GM19372 (cell line): ENCODE measurements at regions not wholly inside any gene's neighbourhood (a gene's known extent, or its start where the extent isn't known, plus 50 kb on each side); places are given as distances from the start of the nearest gene placed in this dataset.

Source experiments
- ATAC-seq: cut with Tn5 transposase; IDR thresholded peaks from one replicate; pipeline ENCODE4 v1.9.1; 2021; ENCODE audit warnings: mild to moderate bottlenecking, low read depth, moderate library complexity; ENCODE audit not compliant: unreplicated experiment

DNA sequence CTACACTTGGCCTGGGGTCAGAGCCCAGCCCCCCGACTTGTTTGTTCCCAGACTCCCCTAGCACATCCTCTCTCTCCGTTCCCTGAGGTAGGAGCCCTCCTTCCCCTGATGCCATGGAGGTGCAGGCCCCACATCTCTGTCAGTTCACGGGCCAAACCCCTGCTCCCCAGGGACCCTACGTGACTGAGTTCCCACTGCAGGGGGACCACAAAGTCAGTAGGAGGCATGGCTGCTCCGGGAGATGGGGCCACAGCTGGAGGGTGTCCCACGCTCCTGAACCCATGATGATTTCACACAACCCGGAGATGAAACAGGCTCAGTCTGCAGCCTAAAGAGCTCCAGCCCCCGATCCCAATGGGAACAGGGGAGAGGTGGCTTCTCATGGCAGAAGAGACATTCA is 272.2 kb downstream of the NPHP4 start:
- ATAC-seq: no peak

DNA sequence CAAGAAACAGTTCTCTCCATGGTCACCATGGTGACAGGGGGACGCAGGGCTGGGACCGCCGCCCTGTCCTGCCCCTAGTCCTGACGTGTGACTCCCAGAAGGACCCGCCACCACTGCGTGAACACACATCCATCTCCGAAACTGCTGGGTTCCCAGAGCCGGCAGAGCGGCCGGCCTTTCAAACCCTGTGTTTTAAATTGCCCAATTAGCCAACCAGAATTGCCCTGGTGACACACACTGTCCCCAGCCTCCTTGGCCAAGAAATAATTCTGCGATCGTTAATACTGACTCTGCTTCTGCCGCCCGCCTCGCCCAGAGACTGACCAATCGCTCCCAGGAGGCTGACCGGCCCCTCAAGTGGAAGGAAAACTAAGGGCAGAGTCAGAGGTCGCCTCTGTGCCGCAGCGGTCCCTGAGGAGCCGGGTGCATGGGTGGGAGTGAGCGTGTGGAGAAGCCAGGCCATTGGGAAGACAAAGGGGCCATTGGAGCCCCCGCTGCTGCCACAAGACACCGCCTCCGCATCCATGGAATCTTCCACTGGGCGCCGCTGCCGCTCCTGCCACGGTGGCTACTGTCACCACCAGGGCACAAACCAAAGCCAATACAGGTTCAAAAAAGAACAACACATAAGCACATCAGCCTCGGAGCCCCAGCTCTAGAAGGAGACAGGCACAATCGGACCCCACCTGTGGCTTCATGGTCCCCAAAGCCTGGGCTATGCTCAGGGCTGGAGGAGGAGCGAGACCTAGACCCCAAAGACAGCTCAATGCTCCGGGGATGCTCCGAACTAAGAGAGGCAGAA is 273.2 kb downstream of the NPHP4 start:
- ATAC-seq: no peak

DNA sequence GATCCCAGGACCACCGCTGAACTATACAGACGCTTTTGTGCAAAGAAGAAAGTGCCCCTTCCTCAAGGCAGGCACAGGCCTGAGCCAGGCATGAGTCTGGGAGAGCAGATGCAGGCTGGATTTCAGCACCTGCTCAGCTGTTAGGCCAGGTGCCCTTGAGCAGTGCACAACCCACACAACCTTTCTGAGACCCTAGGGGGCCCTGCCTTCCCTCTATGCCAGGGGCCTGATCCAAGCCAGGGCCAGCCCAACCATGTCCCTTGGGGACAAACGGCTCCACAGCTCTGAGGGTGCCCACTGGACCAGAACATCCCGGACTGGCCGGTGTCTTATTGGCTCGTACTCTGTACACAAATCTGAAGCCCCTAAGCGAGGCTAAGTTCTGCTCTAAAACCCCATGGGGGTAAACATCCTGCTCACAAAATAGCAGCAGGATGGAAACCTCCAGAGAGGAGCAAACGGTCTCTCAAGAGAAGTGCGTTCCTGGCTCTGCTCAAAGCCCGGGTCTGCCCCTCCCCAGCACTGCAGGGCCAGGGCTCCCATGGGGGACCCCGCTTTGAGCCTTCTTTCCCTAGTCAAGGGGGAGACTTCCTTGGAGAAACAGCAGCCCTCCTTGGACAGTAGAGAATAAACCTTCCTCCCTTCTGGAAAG is 275.1 kb downstream of the NPHP4 start:
- no peak for ATAC-seq

DNA sequence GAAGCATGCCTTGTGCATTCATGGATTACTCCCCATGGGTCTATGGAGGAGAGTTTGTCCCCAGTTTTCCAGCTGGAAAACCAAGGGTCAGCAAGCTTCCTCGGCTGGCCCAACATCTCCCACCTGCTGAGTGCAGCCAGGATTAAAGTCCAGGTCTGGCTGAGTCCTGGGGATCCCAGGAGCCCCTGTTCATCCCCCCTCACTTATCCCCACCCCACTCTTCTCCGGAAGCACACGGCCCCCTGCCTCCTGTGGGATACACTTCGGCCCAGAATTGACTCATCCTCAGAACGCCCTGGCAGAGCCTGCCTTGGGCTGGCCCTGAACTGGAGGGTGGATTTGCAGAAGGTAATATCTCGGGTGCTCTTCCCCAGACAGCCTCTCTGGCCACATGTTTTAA is 276.1 kb downstream of the NPHP4 start:
- ATAC-seq: no peak

DNA sequence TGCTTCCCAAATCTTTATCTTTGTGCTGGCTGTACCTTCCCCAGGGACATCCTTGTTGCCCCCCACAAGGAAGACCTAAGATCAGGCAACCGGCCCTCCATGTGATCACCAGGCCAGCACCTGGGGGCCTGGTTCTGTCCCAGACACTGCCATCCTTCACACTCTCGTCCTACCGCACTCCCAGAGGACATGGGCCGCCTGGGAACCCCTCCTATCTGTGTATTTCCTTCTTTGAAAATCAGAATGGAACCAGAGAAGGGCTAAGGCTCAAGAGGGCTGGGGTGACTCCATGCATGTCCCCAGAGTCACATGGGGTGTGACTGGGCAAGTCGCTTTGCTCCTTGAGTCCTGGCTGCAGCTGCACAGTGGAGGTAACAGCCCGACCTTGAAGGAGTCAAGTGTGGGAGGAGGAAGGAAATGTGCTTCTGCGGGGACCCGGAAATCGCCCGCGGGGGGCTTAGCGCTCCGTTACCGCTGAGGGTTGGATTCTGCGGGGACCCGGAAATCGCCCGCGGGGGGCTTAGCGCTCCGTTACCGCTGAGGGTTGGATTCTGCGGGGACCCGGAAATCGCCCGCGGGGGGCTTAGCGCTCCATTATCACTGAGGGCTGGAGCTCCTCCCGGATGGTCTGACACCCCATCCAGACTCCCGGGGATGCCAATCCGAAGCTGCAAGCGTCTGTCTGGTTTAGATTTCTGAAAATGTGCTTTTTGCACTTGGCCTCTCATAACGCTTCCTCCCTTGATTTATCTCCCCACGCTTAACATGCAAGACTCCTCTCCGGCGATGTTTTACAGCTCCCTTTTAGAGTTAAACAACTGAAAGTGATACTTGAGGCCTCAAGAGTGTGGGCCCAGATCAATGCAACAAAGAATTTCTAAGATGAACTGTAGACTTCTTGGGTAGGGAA is 278.9 kb downstream of the NPHP4 start:
- no peak for ATAC-seq

DNA sequence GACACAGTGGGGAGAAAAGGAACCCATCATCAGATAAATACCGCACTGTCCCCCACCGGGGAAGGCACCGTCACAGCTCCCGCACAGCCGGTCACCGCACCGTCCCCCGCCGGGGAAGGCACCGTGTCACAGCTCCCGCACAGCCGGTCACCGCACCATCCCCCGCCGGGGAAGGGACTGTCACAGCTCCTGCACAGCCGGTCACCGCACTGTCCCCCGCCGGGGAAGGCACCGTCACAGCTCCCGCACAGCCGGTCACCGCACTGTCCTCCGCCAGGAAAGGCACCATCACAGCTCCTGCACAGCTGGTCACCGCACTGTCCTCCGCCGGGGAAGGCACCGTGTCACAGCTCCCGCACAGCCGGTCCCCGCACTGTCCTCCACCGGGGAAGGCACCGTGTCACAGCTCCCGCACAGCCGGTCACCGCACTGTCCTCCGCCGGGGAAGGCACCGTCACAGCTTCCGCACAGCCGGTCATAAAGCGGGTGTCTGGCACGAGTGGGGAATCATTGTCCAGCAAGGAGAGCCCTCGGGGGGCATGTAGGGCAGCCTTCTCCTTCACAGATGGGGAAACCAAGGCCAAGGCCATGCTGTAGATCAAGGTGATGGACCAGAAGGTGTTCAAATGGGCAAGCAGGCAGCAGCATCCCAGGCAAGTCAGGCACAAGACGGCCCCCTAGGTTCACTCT is 280.1 kb downstream of the NPHP4 start:
- no peak for ATAC-seq

DNA sequence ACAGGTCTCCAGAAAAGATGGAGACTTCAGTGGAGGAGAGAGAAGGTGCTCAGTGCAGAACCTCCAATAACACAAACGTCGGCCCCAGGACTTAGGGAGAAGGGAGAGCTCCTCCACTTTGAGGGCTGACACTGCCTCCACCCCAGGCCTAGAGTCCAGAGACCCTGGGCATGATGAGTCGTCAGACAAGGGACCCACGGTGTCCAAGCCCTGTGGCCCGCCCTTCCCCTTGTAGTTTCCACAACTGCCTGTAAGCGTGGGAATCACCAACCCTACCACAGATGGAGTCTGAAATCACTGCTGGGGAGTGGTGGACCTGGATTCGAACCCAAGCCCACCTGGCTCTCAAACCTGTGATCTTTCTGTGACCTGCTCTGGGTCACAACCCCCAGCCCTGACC is 281.1 kb downstream of the NPHP4 start:
- no peak for ATAC-seq

DNA sequence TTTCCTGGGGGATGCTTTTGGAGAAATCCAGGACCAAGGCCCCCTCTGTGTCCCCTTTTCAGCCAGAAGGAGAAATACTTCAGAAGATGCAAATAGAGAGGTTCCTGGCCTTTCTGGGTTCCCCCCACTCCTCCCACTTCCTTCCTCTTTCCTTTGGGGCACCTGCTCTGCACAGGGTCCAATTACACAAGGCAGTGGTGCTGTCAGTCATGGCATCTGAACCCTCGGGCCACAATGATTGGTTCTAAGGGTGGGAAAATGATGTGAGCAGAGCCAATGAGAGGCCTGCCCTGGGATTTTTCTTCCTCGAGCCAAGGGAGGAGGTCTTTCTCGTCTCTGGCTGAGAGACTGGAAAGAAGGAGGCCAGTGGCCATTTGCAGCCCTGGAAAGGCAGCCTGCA is 282.2 kb downstream of the NPHP4 start:
- no peak for ATAC-seq

DNA sequence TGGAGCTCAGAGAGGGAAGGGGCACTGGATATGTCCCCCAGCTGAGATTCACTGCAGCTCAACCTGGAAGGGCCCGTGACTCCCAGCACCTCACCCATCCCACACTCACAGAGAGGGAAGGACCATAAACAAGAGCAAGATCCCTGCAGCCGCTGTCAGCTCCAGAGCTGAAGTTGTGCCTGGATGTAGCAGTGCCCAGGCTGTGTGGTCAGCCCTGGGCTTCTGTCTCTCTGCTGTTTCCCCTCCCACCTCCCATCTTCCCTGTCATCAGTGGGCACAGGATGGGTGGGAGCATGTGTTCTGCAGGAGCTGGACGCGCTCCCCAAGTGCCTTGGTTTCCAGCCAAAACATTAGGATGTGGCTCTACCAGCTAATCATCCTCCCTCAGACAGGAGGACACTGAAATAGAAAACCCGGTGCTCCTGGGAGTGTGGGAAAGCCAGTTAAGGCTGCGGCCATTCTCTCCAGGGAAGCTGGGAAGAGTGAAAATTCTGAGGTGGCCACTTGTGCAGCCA is 282.7 kb downstream of the NPHP4 start:
- ATAC-seq: no peak

DNA sequence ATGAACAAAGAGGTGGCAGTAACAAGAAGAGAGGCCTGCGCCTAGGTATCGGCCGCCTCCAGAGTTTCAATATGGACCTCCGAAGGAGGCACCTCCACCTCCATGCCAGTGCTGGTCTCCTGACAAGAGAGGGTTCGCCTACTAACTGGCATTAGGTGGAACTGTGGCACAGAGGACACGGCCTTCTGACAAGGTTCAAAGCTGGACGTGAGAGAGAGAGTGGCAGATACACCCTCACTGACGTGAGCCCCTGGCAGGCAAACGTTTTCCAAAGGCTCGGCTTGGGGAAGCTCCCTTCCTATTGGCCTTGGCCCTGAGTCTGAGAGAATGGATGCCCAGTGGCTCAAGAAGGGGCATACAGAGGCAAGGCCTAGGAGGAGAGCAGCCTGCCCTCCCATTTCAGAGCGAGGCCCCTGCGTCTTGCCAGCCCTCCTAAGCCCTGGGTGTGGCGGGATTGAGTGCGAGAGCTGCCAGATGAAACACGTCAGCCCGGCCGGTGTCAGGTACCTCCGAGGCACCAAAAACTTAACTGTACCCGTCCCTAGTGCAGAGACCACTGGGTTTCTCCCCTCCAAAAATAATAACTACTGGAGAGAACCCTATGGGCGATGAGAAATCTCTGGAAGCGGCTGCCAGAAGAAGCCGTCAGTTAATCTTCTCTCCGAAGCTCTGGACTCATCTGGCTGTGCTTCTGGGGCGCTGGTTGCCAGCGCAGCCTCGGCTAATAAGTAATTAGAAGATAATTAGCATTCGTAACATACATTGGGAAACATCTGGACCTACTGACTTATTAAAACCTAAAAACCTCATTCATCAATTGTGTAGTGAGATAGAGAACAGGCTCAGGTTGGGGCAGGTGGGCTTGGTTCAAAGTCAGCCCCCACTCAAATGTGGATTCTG is 283.6 kb downstream of the NPHP4 start:
- no peak for ATAC-seq

DNA sequence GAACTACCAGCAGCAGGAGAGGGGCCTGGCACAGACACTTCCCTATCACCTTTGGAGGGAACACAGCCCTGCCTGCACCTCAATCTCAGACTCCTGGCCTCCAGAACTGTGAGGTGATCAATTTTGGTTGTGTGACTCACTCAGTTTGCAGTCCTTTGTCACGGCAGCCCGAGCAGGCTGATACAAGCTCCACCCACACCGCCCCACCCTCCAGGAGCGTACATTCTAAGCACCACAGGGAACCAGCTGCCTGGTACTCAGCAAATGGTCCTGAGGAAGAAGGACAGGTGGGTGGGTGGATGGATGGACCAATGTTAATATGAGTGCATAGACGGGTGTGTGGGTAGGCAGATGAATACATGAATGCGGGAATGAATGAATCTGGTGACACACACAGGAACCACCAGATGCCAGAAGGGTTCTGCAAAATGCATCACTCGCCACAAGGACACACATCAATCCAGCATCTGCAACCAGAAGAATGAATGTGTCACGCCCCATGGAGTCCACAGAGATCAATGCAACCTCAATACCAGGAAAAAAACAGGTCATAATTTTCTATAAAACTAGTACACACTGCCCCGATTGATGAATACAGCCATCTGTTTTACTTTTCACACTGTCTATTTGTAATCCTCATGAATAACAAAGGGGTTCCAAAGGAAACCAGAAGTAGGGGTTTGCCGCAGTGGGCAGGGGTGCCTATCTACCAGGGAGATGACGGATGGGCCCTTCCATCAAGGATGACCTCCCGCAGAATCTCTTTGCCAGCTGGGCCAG is 284.5 kb downstream of the NPHP4 start:
- ATAC-seq: no peak

DNA sequence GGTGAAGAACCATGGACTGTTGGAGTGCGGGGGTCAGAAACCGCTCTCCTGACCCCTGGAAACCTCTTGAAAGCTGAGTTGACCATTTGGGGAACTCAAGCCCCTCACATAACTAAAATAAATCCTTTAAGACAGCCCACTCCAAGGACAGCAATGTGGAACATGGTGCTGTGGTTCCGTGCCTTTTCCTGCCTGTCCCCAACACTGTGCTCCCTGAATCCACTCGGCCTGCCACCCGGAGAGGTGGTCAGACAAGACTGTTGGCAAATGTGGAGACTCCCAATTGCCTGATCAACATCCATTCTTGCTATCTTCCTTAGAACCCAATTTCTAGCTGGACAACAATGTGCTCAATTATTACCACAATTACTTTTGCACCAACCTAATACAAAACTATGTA is 286.0 kb downstream of the NPHP4 start:
- ATAC-seq: no peak

DNA sequence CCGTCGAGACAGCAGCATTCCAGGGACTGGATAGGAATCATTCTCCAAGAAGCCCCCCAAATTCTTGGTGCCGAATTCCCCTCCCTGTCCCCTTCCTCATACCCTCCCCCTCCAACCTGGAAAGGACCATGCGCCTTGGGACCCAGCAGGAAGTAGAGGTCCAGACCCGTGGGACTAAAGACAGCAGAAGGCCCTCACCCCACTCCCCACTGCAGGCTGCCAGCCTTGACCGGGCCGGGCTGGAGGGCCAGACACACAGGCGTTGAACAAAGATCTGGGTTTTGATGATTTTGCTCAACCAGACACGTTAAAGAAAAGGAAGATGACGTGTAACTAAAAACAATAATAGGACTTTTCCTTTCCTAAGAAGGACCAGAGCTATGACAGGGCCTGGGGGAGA is 286.5 kb downstream of the NPHP4 start:
- ATAC-seq: no peak

DNA sequence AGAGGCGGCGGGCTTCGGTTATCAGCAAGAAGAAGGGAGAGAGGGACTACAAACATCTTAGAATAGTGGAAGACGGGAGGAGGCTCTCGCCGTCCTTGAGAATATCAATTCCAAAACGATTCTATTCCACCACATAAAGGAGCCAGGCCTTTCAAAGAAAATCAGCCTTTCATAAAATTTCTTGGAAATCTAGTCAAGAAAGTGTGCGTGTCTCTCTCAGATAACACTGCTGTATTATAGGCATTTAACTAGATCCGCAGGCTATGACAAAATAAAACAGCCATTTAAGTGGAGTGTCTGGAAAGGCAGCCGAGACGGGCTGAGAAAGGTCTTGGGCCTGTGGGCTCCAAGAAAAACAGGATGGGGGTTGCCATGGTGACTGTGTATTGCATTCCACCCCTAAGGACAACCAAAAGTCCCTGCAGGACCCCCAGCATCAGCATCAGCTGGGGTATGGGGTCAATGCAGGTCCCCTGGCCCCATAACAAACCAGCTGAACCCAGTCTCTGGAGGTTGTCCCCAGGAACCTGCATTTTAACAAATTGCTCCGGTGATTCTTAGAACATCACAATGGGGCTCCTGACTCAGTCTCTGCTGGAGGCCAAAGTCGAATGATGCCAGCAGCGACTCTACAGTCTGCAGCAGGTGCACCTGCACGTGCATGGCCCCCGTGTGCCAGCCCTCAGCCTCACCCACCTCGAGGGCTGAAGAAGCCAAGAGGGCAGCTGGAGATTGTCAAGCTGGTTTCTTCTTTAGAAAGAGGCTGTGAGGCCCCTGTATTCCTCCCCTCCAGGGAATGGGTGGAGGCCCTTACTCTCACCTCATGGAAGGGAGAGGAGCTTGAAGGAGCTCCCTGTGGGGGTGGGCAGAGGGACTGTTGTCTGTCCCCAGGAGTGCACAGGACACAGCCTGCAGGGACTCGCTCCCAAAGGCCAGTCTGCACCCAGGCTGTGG is 287.4 kb downstream of the NPHP4 start:
- ATAC-seq: no peak

DNA sequence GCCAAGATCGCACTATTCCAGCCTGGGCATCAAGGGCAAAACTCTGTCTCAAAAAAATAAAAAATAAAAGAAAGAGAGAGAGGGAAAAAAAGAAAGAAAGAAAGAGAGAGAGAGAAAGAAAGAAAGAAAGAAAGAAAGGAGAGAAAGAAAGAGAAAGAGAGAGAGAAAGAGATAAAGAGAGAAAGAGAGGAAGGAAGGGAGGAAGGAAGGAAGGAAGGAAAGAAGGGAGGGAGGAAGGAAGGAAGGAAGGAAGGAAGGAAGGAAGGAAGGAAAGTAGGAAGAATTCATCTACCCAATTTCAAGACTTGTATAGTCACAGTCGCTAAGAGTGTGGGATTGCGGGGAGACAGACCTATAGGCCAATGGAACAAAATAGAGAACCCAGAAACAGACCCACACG is 290.6 kb downstream of the NPHP4 start:
- ATAC-seq: no peak

DNA sequence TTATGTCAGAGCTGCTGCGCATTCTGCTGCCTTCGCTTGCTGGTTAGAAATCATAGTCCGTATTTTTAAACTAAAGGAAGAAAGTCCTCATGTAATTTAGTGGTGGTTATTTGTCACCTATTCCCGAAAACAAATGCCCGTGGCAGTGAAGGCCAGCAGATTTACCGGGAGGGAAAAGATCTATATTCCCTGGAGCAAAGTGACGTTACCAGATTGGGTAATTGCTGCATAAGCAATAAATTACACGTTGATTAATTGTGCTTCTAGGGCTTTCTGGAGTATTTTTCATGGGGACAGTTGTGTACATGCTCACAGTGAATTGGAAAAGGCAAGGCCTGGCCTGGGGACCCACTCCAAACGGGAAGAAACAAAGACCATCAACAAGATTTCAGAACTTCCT is 298.7 kb downstream of the NPHP4 start:
- no peak for ATAC-seq

DNA sequence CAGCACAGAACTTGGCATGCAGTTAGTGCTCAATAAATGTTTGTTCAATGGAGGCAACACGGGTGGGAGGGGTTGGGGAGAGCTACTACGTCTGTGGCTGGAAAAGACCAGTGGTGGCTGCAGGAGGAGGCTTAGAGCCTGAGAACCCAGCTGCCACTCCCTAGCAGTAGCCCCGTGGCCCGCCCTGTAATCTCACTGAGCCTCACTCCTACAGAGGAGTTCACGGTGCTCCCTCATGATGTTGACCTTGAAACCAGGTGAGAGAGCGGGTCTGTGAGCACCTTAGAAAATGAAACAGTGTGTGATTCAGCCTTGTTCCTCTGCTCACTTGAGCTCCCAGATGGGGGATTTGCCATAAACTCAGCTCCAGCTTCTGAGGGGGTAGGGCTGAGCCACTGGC is 299.6 kb downstream of the NPHP4 start:
- no peak for ATAC-seq
